Vagina (tissue), 2 donors: ENCODE measurements at regions not wholly inside any gene's neighbourhood (a gene's known extent, or its start where the extent isn't known, plus 50 kb on each side); places are given as distances from the start of the nearest gene placed in this dataset.

Experiments
- DNase-seq, 2 donors: peaks; one replicate each; pipeline ENCODE4 v3.0.0-alpha.2; 2017; ENCODE audit errors: extremely low spot score in 2 of 2
- H3K27ac ChIP-seq: fragments of 200-600 bp; sonication (generic); one replicate; pipeline ENCODE4 v1.5.1; 2019
- H3K27me3 ChIP-seq: fragments of 200-600 bp; sonication (generic); one replicate; pipeline ENCODE4 v1.5.1; 2019
- H3K36me3 ChIP-seq, 2 donors: fragments of 200-600 bp; sonication (generic); one replicate each; pipeline ENCODE4 v1.5.1; 2017 to 2019
- H3K4me1 ChIP-seq: fragments of 200-600 bp; sonication (generic); one replicate; pipeline ENCODE4 v1.5.1; 2019
- H3K4me3 ChIP-seq, 2 donors: fragments of 200-600 bp; sonication (generic); 1 replicate in 1 of 2; 2 replicates in 1 of 2; pipeline ENCODE4 v1.5.1; 2016 to 2019
- H3K9me3 ChIP-seq: fragments of 200-600 bp; sonication (generic); one replicate; pipeline ENCODE4 v1.5.1; 2019
- CTCF ChIP-seq, 3 experiments: fragments of 450-650 bp in 2 of 3; fragments of 200-600 bp in 1 of 3; sonication (generic) in 1 of 3; IDR thresholded peaks; one replicate each; pipeline ENCODE4 v1.5.1; 2017 to 2019; ENCODE audit warnings: antibody characterized with exemption in 3 of 3, mild to moderate bottlenecking in 2 of 3, moderate library complexity in 2 of 3
- POLR2A ChIP-seq, 2 donors: fragments of 450-650 bp; IDR thresholded peaks; one replicate each; pipeline ENCODE4 v1.6.1; 2017; ENCODE audit warnings: antibody characterized with exemption in 2 of 2, mild to moderate bottlenecking in 2 of 2, moderate library complexity in 2 of 2
- POLR2AphosphoS5 ChIP-seq, 2 donors: sonication (generic); formaldehyde crosslinking; IDR thresholded peaks; one replicate each; pipeline ENCODE4 v1.9.0; 2017; ENCODE audit warnings: antibody characterized with exemption in 2 of 2, mild to moderate bottlenecking in 2 of 2, low read depth in 1 of 2; ENCODE audit not compliant: insufficient read depth in 1 of 2
- intact Hi-C: fragments of 100-400 bp; cut with DNase I; formaldehyde crosslinking; loops from one replicate; pipeline ENCODE4 v1.15.1; 2023

GRCh38 chr13:22175815-22176214 lies 504.9 kb downstream of the FGF9 start:
- H3K4me1 ChIP-seq = no peaks in the 10 kb centered on the region
- no peak for DNase-seq
- no peaks in the 10 kb centered on the region for H3K27me3 ChIP-seq
- H3K9me3 ChIP-seq = no peaks in the 10 kb centered on the region
- TF ChIP-seq CTCF (IDR thresholded peaks at IDR 0.05) = no peak
- TF ChIP-seq POLR2AphosphoS5 (IDR thresholded peaks at IDR 0.05; ENCODE audit: insufficient read depth in 1 of 2, low read depth in 1 of 2) = no peak
- no peak for TF ChIP-seq POLR2A (IDR thresholded peaks at IDR 0.05)
- no peaks in the 10 kb centered on the region for H3K36me3 ChIP-seq
- H3K4me3 ChIP-seq = no peak overlapping the region
- intact Hi-C loops = no loop called here
- H3K27ac ChIP-seq = no peak overlapping the region

- Histone ChIP-seq H3K4me3 (no peak overlapping the region), H3K27me3 (no peaks in the 10 kb centered on the region), H3K27ac (no peak overlapping the region), H3K4me1 (no peaks in the 10 kb centered on the region), H3K36me3 (no peaks in the 10 kb centered on the region), H3K9me3 (no peaks in the 10 kb centered on the region)
- no peak for DNase-seq
- TF ChIP-seq CTCF (IDR thresholded peaks at IDR 0.05) = no peak
- TF ChIP-seq POLR2A (IDR thresholded peaks at IDR 0.05) = no peak
- no peak for TF ChIP-seq POLR2AphosphoS5 (IDR thresholded peaks at IDR 0.05; ENCODE audit: insufficient read depth in 1 of 2, low read depth in 1 of 2)
- intact Hi-C loops = no loop called here
These were observed 506.2 kb downstream of the FGF9 start for GRCh38 chr13:22176968-22177520.

GRCh38 chr13:22178878-22179277 lies 508.0 kb downstream of the FGF9 start:
- Histone ChIP-seq H3K4me1 (no peaks in the 10 kb centered on the region), H3K36me3 (no peaks in the 10 kb centered on the region), H3K9me3 (no peaks in the 10 kb centered on the region), H3K27ac (no peak overlapping the region), H3K4me3 (no peak overlapping the region), H3K27me3 (no peaks in the 10 kb centered on the region)
- no peak for DNase-seq
- no peak for TF ChIP-seq CTCF (IDR thresholded peaks at IDR 0.05)
- no peak for TF ChIP-seq POLR2A (IDR thresholded peaks at IDR 0.05)
- TF ChIP-seq POLR2AphosphoS5 (IDR thresholded peaks at IDR 0.05; ENCODE audit: insufficient read depth in 1 of 2, low read depth in 1 of 2) = no peak
- intact Hi-C loops = no loop called here

- H3K4me3 ChIP-seq = no peak overlapping the region
- H3K36me3 ChIP-seq = no peaks in the 10 kb centered on the region
- H3K27ac ChIP-seq = peak overlapping the region; percentile 13
- no peaks in the 10 kb centered on the region for H3K9me3 ChIP-seq
- no peak for TF ChIP-seq POLR2A (IDR thresholded peaks at IDR 0.05)
- TF ChIP-seq POLR2AphosphoS5 (IDR thresholded peaks at IDR 0.05; ENCODE audit: insufficient read depth in 1 of 2, low read depth in 1 of 2) = no peak
- no peak for TF ChIP-seq CTCF (IDR thresholded peaks at IDR 0.05)
- no peaks in the 10 kb centered on the region for H3K4me1 ChIP-seq
- H3K27me3 ChIP-seq = no peaks in the 10 kb centered on the region
- intact Hi-C loops = no loop called here
- DNase-seq = no peak
These were observed 516.5 kb downstream of the FGF9 start for GRCh38 chr13:22187329-22187728.

GRCh38 chr13:22189176-22190048 lies 518.5 kb downstream of the FGF9 start:
- H3K36me3 ChIP-seq = no peaks in the 10 kb centered on the region
- no peaks in the 10 kb centered on the region for H3K27me3 ChIP-seq
- no peak for TF ChIP-seq POLR2A (IDR thresholded peaks at IDR 0.05)
- TF ChIP-seq POLR2AphosphoS5 (IDR thresholded peaks at IDR 0.05; ENCODE audit: insufficient read depth in 1 of 2, low read depth in 1 of 2) = no peak
- H3K4me1 ChIP-seq = no peaks in the 10 kb centered on the region
- no peaks in the 10 kb centered on the region for H3K9me3 ChIP-seq
- no peak for DNase-seq
- intact Hi-C loops = no loop called here
- no peak overlapping the region for H3K27ac ChIP-seq
- H3K4me3 ChIP-seq = no peak overlapping the region
